ENCODE measurements at regions not wholly inside any gene's neighbourhood (a gene's known extent, or its start where the extent isn't known, plus 50 kb on each side); places are given as distances from the start of the nearest gene placed in this dataset.

DNA sequence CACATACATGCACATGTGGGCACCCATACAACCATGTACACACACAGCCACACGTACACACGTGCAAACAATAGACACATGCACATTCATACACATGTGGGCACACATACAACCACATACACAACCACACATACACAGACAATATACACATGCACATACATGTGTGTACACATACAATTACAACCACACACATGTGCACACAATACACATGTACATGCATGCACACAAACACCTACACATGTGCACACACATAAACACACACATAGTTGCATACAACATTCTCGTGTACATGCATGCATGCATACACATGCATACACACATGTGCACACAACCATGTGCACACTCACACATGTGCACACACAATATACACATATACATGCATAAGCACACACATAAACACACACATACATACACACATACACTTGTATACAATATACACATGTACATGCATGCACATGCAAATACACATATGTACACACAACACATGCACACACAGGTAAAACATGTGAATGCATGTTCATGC lies 118.6 kb upstream of the FRMD4A start:
- peaks cover 25% of the 10 kb centered on the region for H3K4me1 ChIP-seq (ENCODE audit: control insufficient read depth, insufficient read depth, low read length)
- no peak overlapping the region for H3K9ac ChIP-seq (ENCODE audit: low read length in 2 of 2)
- H3K9me3 ChIP-seq (ENCODE audit: control insufficient read depth in 2 of 2, low read length in 2 of 2) = peaks cover 0 to 3% of the 10 kb centered on the region in 2 donors
- H3K27ac ChIP-seq (ENCODE audit: low read length) = peak overlapping the region; percentile 41
- no peaks in the 10 kb centered on the region for H3K27me3 ChIP-seq (ENCODE audit: control insufficient read depth in 1 of 2, insufficient read depth in 2 of 2, low read length in 2 of 2)
- no peaks in the 10 kb centered on the region for H3K36me3 ChIP-seq (ENCODE audit: control insufficient read depth in 2 of 2, insufficient read depth in 2 of 2, low read length in 2 of 2)
- H3K4me3 ChIP-seq (ENCODE audit: low read length in 2 of 2) = no peak overlapping the region

DNA sequence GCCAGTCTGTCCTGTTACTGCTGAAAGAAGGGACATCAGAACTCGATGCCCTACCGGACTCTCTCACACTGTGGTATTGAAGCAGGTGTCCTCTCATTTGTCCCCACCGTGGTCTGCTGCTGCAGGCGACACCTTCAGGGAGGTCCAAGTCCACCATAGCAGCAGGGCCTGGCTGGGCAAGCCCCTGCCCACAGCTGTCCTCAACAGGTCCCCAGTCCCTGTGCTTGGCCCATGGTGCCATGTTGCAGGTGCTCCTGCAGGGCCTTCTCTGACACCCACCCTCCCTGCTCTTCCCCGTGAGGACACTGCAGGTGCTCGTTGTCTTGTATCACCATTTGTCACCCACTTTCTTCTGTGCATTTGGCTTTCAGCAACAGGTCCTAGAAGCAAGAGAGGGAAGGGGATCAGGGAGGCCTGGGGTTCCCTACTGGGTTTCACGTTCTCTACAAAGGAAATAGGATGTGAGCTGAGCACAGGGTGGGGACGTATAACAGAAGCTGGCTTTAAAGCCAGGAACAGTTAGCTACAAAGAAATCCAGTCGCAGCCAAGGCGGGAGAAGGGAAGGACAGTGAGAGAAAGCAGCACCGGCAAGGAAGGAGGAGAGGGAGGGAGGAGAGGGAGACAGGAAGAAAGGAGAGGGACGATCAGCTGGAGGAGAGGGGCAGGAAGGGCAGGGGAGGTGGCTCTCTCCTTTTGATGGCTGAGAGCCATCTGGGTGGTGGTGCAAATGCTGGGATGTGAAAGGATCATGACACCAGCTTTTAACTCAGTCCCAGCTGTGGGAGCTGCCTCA lies 117.7 kb upstream of the FRMD4A start:
- H3K4me3 ChIP-seq (ENCODE audit: low read length in 2 of 2) = peak overlapping the region in 1 of 2 donors; percentile 40
- no peaks in the 10 kb centered on the region for H3K27me3 ChIP-seq (ENCODE audit: control insufficient read depth in 1 of 2, insufficient read depth in 2 of 2, low read length in 2 of 2)
- H3K36me3 ChIP-seq (ENCODE audit: control insufficient read depth in 2 of 2, insufficient read depth in 2 of 2, low read length in 2 of 2) = no peaks in the 10 kb centered on the region
- peaks cover 25% of the 10 kb centered on the region for H3K4me1 ChIP-seq (ENCODE audit: control insufficient read depth, insufficient read depth, low read length)
- H3K9ac ChIP-seq (ENCODE audit: low read length in 2 of 2) = no peak overlapping the region
- peaks cover 0 to 3% of the 10 kb centered on the region in 2 donors for H3K9me3 ChIP-seq (ENCODE audit: control insufficient read depth in 2 of 2, low read length in 2 of 2)
- peak overlapping the region; percentile 41 for H3K27ac ChIP-seq (ENCODE audit: low read length)

DNA sequence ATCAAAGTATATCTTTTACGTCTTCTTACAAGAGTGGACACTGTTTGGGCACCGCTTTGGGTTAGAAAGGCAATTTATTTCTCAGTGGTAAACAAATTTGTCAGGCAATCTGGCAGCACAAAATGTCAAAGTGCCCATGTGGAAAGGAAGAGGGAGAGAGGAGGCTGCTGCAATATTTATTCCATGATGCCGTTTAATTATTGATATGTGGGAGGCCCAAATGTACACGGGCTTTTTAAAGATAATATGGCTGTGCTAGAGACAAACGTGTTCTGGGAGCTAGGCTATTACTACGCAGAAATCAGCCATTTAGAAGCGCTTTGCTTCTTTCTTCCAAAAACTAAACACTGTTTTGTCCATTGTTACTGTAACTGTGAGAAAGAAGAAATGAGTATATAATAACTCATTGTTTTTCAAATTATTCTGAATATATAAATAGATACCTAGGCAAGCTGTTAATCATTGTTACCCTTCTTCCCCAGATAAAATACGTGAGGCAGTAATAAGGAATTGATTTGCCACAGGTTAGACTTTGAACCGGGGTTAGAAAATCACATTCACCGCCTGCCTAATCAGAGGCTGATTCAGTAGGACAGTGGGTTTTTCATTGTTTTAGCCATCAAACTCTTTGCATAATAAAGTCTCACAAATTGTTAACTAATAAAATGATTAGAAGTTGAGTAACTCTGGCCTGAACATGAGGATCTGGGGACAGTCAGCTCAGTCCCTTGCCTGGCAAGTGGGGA lies 116.5 kb upstream of the FRMD4A start:
- H3K27ac ChIP-seq (ENCODE audit: low read length) = no peak overlapping the region

DNA sequence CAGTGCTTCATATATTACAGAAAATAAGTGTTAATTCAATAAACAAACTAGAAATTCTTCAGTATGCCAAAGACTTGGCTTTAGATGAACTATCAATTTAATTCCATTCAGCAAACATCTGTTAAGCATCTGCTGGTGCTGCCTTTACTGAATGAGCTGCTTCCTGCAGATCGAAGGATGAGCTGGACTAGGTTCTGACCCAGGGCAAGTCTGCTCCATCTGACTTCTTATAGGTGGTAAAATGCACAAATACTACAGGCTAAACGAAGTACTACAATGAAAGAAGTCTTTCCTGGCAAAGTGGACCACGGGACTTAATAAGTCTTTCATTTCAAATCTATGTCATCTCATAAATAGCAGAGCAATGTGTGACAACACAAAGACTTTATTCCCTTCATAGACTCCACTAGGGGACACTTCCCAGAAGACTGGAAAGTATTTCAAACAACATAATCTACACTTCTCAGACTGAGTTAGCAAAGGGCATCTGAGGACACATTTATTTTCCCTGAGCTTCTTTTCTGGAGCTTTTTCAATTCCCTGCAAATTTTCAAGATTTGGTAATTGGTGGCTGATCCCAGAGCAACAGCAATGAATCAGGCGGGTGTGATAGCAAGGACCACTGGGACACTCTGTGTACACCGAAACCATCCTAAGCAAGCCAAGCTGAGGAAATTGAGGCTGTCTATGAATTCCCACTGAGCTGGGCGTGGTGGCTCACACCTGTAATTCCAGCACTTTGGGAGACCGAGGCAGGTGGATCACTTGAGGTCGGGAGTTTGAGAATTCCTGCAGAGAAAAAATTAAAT lies 108.9 kb upstream of the FRMD4A start:
- H3K27ac ChIP-seq (ENCODE audit: low read length) = no peak overlapping the region
- peaks cover 7% of the 10 kb centered on the region for H3K4me1 ChIP-seq (ENCODE audit: control insufficient read depth, insufficient read depth, low read length)
- H3K27me3 ChIP-seq (ENCODE audit: control insufficient read depth in 1 of 2, insufficient read depth in 2 of 2, low read length in 2 of 2) = no peaks in the 10 kb centered on the region
- no peaks in the 10 kb centered on the region for H3K36me3 ChIP-seq (ENCODE audit: control insufficient read depth in 2 of 2, insufficient read depth in 2 of 2, low read length in 2 of 2)
- no peak overlapping the region for H3K9ac ChIP-seq (ENCODE audit: low read length in 2 of 2)
- no peaks in the 10 kb centered on the region for H3K9me3 ChIP-seq (ENCODE audit: control insufficient read depth in 2 of 2, low read length in 2 of 2)
- no peak overlapping the region for H3K4me3 ChIP-seq (ENCODE audit: low read length in 2 of 2)

More for the DNA sequence above, 116.5 kb upstream of the FRMD4A start:
- Histone ChIP-seq H3K9ac (ENCODE audit: low read length in 2 of 2) (no peak overlapping the region), H3K4me1 (ENCODE audit: control insufficient read depth, insufficient read depth, low read length) (peaks cover 25% of the 10 kb centered on the region), H3K36me3 (ENCODE audit: control insufficient read depth in 2 of 2, insufficient read depth in 2 of 2, low read length in 2 of 2) (no peaks in the 10 kb centered on the region), H3K9me3 (ENCODE audit: control insufficient read depth in 2 of 2, low read length in 2 of 2) (peaks cover 0 to 3% of the 10 kb centered on the region in 2 donors), H3K4me3 (ENCODE audit: low read length in 2 of 2) (no peak overlapping the region), H3K27me3 (ENCODE audit: control insufficient read depth in 1 of 2, insufficient read depth in 2 of 2, low read length in 2 of 2) (no peaks in the 10 kb centered on the region)

DNA sequence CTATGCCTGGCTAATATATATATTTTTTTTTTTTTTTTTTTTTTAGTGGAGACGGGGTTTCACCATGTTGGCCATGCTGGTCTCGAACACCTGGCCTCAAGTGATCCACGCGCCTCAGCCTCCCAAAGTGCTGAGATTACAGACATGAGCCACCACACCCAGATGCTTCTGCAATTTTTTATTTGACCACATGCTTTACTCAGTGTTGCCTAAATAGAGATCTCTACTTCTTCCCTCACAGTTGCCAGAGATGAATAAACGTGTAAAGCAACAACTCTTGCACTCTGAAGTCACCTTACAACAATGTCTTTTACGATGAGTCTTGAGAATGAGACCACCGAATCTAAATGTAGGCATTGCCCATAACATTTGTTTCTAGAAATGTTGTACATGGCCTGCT lies 107.9 kb upstream of the FRMD4A start:
- H3K27ac ChIP-seq (ENCODE audit: low read length) = no peak overlapping the region
- H3K9me3 ChIP-seq (ENCODE audit: control insufficient read depth in 2 of 2, low read length in 2 of 2) = no peaks in the 10 kb centered on the region
- no peak overlapping the region for H3K4me3 ChIP-seq (ENCODE audit: low read length in 2 of 2)
- no peaks in the 10 kb centered on the region for H3K36me3 ChIP-seq (ENCODE audit: control insufficient read depth in 2 of 2, insufficient read depth in 2 of 2, low read length in 2 of 2)
- H3K4me1 ChIP-seq (ENCODE audit: control insufficient read depth, insufficient read depth, low read length) = peaks cover 7% of the 10 kb centered on the region
- H3K9ac ChIP-seq (ENCODE audit: low read length in 2 of 2) = no peak overlapping the region
- no peaks in the 10 kb centered on the region for H3K27me3 ChIP-seq (ENCODE audit: control insufficient read depth in 1 of 2, insufficient read depth in 2 of 2, low read length in 2 of 2)

DNA sequence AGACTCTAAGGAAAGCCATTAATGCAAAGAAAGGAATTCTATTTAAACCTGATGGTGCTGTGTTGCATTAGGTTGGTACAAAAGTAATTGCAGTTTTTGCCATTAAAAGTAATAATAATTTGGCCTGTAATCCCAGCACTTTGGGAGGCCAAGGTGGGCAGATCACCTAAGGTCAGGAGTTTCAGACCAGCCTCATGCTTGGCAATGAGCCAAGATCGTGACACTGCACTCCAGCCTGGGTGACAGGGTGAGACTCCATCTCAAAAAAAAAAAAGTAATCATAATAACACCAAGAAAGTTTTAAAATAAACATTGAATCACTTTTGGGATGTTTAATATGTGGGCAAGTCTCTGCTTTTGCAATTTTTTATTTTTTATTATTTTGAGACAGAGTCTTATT lies 107.3 kb upstream of the FRMD4A start:
- Histone ChIP-seq H3K9me3 (ENCODE audit: control insufficient read depth in 2 of 2, low read length in 2 of 2) (no peaks in the 10 kb centered on the region), H3K4me3 (ENCODE audit: low read length in 2 of 2) (no peak overlapping the region), H3K36me3 (ENCODE audit: control insufficient read depth in 2 of 2, insufficient read depth in 2 of 2, low read length in 2 of 2) (no peaks in the 10 kb centered on the region), H3K27ac (ENCODE audit: low read length) (no peak overlapping the region), H3K27me3 (ENCODE audit: control insufficient read depth in 1 of 2, insufficient read depth in 2 of 2, low read length in 2 of 2) (no peaks in the 10 kb centered on the region), H3K4me1 (ENCODE audit: control insufficient read depth, insufficient read depth, low read length) (peaks cover 7% of the 10 kb centered on the region), H3K9ac (ENCODE audit: low read length in 2 of 2) (no peak overlapping the region)

DNA sequence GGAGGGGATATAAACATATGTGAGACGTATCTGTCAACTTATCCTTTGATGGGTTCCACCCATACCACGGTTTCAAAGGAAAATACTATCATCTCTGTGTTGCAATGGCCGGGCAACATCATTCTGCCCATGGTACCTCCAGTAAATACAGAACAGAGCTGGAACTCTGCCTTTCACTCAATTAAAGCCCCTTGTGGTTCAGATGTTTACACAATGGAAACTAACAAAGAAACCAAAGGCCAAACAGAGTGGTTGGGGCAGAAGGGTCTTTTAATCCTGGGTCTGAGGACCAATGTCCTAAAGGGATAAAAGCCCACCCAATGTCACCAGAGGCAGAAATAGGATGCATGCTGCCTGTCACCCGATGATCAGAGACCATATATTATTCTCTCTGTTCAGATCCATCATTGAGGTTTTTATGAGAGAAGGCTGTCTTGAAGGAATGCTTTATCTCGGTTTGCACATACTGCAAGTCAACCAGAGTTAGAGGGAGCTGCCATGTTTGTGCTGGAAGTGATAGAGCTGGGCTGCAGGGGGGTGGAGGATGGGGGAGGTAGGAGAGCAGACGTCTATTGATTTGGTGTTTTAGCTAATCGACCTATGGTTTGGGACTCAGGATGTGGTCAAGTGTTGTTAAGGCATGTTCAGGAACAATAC lies 105.4 kb upstream of the FRMD4A start:
- Histone ChIP-seq H3K27ac (ENCODE audit: low read length) (no peak overlapping the region), H3K36me3 (ENCODE audit: control insufficient read depth in 2 of 2, insufficient read depth in 2 of 2, low read length in 2 of 2) (no peaks in the 10 kb centered on the region), H3K4me3 (ENCODE audit: low read length in 2 of 2) (no peak overlapping the region)

DNA sequence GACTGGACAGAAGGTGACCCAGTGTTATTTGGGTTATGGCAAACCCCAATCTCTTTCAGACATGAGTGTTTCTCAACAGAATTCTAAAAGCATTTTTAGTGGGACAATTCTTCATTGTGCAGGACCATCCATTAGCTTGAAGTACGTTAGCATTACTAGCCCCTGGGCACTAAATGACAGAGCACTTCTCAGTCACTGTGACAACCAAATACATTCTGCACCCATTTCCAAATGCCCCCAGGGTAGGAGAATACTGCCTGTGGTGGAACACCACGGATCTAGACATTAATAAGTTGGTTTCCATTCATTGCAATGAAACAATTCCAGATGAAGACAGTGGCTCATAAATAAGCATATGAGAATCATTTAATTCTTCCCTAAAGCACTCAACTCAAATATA lies 102.4 kb upstream of the FRMD4A start:
- no peak overlapping the region for H3K9ac ChIP-seq (ENCODE audit: low read length in 2 of 2)

More for the DNA sequence above, 105.4 kb upstream of the FRMD4A start:
- H3K4me1 ChIP-seq (ENCODE audit: control insufficient read depth, insufficient read depth, low read length) = peaks cover 7% of the 10 kb centered on the region
- H3K27me3 ChIP-seq (ENCODE audit: control insufficient read depth in 1 of 2, insufficient read depth in 2 of 2, low read length in 2 of 2) = no peaks in the 10 kb centered on the region
- H3K9me3 ChIP-seq (ENCODE audit: control insufficient read depth in 2 of 2, low read length in 2 of 2) = no peaks in the 10 kb centered on the region
- no peak overlapping the region for H3K9ac ChIP-seq (ENCODE audit: low read length in 2 of 2)

DNA sequence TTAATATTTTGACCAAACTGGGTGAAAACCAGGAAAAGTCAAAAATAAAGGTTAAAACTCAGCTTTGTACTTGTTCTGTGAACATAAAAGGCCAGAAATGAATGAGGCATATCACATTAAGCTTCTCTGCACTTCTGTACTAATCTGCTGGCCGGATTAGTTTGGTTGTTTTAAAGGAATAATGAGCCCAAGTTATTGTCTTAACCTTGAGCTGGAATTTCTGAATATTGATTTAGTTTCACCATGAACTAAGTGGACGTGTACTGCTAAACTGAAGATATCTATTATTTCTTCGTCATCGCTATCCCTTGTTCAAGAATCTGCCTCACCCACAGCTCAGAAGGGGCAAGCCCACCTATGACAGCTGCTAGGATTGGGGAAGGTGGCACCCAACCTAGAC lies 101.1 kb upstream of the FRMD4A start:
- Histone ChIP-seq H3K4me1 (ENCODE audit: control insufficient read depth, insufficient read depth, low read length) (no peaks in the 10 kb centered on the region), H3K27me3 (ENCODE audit: control insufficient read depth in 1 of 2, insufficient read depth in 2 of 2, low read length in 2 of 2) (no peaks in the 10 kb centered on the region), H3K27ac (ENCODE audit: low read length) (no peak overlapping the region), H3K9me3 (ENCODE audit: control insufficient read depth in 2 of 2, low read length in 2 of 2) (peaks cover 0 to 2% of the 10 kb centered on the region in 2 donors), H3K9ac (ENCODE audit: low read length in 2 of 2) (no peak overlapping the region), H3K36me3 (ENCODE audit: control insufficient read depth in 2 of 2, insufficient read depth in 2 of 2, low read length in 2 of 2) (no peaks in the 10 kb centered on the region), H3K4me3 (ENCODE audit: low read length in 2 of 2) (no peak overlapping the region)

More for the DNA sequence above, 102.4 kb upstream of the FRMD4A start:
- Histone ChIP-seq H3K27ac (ENCODE audit: low read length) (no peak overlapping the region), H3K4me3 (ENCODE audit: low read length in 2 of 2) (no peak overlapping the region), H3K36me3 (ENCODE audit: control insufficient read depth in 2 of 2, insufficient read depth in 2 of 2, low read length in 2 of 2) (no peaks in the 10 kb centered on the region), H3K4me1 (ENCODE audit: control insufficient read depth, insufficient read depth, low read length) (no peaks in the 10 kb centered on the region), H3K27me3 (ENCODE audit: control insufficient read depth in 1 of 2, insufficient read depth in 2 of 2, low read length in 2 of 2) (no peaks in the 10 kb centered on the region), H3K9me3 (ENCODE audit: control insufficient read depth in 2 of 2, low read length in 2 of 2) (no peaks in the 10 kb centered on the region)
